OCI-LY1 (cell line): ENCODE measurements at regions not wholly inside any gene's neighbourhood (a gene's known extent, or its start where the extent isn't known, plus 50 kb on each side); places are given as distances from the start of the nearest gene placed in this dataset.

ENCODE experiments used
- H2AFZ ChIP-seq: fragments of 200-600 bp; sonication (generic), shearing (Covaris generic); 2 replicates; pipeline ENCODE4 v1.6.0; 2014; ENCODE audit warnings: antibody characterized with exemption, mild to moderate bottlenecking, low read length
- H3F3A ChIP-seq: fragments of 200-600 bp; sonication (generic), shearing (Covaris generic); 2 replicates; pipeline ENCODE4 v1.6.0; 2014; ENCODE audit warnings: mild to moderate bottlenecking, antibody characterized with exemption, low read length, moderate library complexity; ENCODE audit not compliant: insufficient read depth
- H3K27ac ChIP-seq: fragments of 200-600 bp; sonication (generic); 2 replicates; pipeline ENCODE4 v1.5.1; 2014; ENCODE audit warnings: low read length, mixed run types, mild to moderate bottlenecking, low read depth; ENCODE audit not compliant: poor library complexity, severe bottlenecking
- H3K27me3 ChIP-seq: fragments of 200-600 bp; sonication (generic); 2 replicates; pipeline ENCODE4 v1.6.0; 2014; ENCODE audit warnings: antibody characterized with exemption, mild to moderate bottlenecking, low read length, moderate library complexity; ENCODE audit not compliant: insufficient read depth
- H3K36me3 ChIP-seq: fragments of 200-600 bp; sonication (generic); 2 replicates; pipeline ENCODE4 v1.6.1; 2014; ENCODE audit warnings: mild to moderate bottlenecking, antibody characterized with exemption, low read length, moderate library complexity, mixed read lengths; ENCODE audit not compliant: insufficient read depth
- H3K4me1 ChIP-seq: fragments of 200-600 bp; sonication (generic); 2 replicates; pipeline ENCODE4 v1.5.1; 2014; ENCODE audit warnings: mild to moderate bottlenecking, low read length, moderate library complexity; ENCODE audit not compliant: insufficient read depth, severe bottlenecking
- H3K4me2 ChIP-seq: fragments of 200-600 bp; sonication (generic), shearing (Covaris generic); 2 replicates; pipeline ENCODE4 v1.6.1; 2014; ENCODE audit warnings: low read length
- H3K4me3 ChIP-seq: fragments of 200-600 bp; sonication (generic); 2 replicates; pipeline ENCODE4 v1.5.1; 2014; ENCODE audit warnings: low read length, low read depth, mild to moderate bottlenecking, mixed read lengths; ENCODE audit not compliant: poor library complexity, severe bottlenecking
- H3K79me2 ChIP-seq: fragments of 200-600 bp; shearing (Covaris generic); 2 replicates; pipeline ENCODE4 v1.6.1; 2016; ENCODE audit warnings: mixed run types, low read length, mixed read lengths; ENCODE audit not compliant: insufficient read depth
- H3K9ac ChIP-seq: fragments of 200-600 bp; sonication (generic), shearing (Covaris generic); 2 replicates; pipeline ENCODE4 v1.6.1; 2014; ENCODE audit warnings: mild to moderate bottlenecking, low read length, mixed read lengths
- H3K9me2 ChIP-seq: fragments of 200-600 bp; sonication (generic), shearing (Covaris generic); 2 replicates; pipeline ENCODE4 v1.6.1; 2014; ENCODE audit warnings: low read depth, mild to moderate bottlenecking, low read length, mixed read lengths
- H3K9me3 ChIP-seq: fragments of 200-600 bp; shearing (Covaris generic); 2 replicates; pipeline ENCODE4 v1.6.1; 2014; ENCODE audit warnings: low read length, mixed read lengths
- H4K20me1 ChIP-seq: fragments of 200-600 bp; sonication (generic), shearing (Covaris generic); 2 replicates; pipeline ENCODE4 v1.6.0; 2016; ENCODE audit warnings: mild to moderate bottlenecking, low read length; ENCODE audit not compliant: insufficient read depth
- EZH2 ChIP-seq: fragments of 200-600 bp; sonication (generic), shearing (Covaris generic); IDR thresholded peaks from 2 replicates; pipeline ENCODE4 v1.8.0; 2017; ENCODE audit warnings: borderline replicate concordance, mixed run types, mild to moderate bottlenecking, antibody characterized with exemption, low read length, moderate library complexity, mixed read lengths
- TF ChIP-seq, protein P1 (sequence below): fragments of 200-600 bp; sonication (generic), shearing (Covaris generic); IDR thresholded peaks from 2 replicates; pipeline ENCODE4 v1.5.1; 2017; ENCODE audit warnings: mild to moderate bottlenecking, antibody characterized with exemption, low read length, moderate library complexity, mixed read lengths

DNA sequence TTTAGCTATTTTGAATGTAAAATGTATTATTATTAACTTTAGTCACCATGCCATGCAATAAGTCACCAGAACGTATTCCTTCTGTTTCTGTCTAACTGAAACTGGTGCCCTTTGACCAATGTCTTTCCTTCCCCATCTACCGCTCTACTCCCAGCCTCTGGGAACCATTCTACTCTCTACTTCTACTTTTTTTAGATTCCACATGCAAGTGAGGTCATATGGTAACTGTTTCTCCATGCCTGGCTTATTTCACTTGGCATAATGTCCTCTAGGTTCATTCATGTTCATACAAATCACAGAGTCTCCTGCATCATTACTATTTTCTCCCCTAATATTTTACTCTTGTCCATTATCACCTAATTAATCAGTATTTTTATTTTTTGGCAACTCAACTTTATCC is 160.1 kb downstream of the TMX1 start:
- no peaks in the 10 kb centered on the region for H3K36me3 ChIP-seq
- H3K4me1 ChIP-seq: no peaks in the 10 kb centered on the region
- H3F3A ChIP-seq: no peaks in the 10 kb centered on the region
- no peak for TF ChIP-seq EZH2
- TF ChIP-seq, protein P1, sequence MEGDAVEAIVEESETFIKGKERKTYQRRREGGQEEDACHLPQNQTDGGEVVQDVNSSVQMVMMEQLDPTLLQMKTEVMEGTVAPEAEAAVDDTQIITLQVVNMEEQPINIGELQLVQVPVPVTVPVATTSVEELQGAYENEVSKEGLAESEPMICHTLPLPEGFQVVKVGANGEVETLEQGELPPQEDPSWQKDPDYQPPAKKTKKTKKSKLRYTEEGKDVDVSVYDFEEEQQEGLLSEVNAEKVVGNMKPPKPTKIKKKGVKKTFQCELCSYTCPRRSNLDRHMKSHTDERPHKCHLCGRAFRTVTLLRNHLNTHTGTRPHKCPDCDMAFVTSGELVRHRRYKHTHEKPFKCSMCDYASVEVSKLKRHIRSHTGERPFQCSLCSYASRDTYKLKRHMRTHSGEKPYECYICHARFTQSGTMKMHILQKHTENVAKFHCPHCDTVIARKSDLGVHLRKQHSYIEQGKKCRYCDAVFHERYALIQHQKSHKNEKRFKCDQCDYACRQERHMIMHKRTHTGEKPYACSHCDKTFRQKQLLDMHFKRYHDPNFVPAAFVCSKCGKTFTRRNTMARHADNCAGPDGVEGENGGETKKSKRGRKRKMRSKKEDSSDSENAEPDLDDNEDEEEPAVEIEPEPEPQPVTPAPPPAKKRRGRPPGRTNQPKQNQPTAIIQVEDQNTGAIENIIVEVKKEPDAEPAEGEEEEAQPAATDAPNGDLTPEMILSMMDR: no peak
- H3K4me2 ChIP-seq: no peak overlapping the region
- H3K27ac ChIP-seq: no peak overlapping the region
- no peaks in the 10 kb centered on the region for H3K9me2 ChIP-seq
- H3K9me3 ChIP-seq: no peaks in the 10 kb centered on the region
- H4K20me1 ChIP-seq: no peaks in the 10 kb centered on the region
- H3K9ac ChIP-seq: no peak overlapping the region
- no peak overlapping the region for H2AFZ ChIP-seq
- H3K79me2 ChIP-seq: no peaks in the 10 kb centered on the region
- H3K4me3 ChIP-seq: no peak overlapping the region
- H3K27me3 ChIP-seq: no peaks in the 10 kb centered on the region

DNA sequence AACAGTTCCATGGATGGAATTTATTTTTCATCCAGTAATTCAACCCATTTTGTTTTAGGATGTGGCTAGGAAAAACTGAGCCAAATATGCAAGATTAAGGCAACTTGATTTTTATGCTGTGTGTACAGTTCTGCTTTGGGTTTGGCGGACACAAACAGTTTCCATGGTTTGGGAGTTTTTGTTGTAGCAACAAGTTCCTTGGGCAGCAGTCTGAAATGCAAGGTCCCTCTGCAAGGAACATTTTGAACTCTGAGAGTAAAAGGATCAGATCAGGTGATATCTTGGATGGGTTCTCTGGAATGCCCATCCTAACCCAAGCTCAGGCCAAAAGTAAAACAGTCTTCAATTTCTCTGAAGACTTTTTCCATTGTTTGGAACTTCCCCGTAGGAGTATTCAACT is 161.2 kb downstream of the TMX1 start:
- no peaks in the 10 kb centered on the region for H3K4me1 ChIP-seq
- H3K4me3 ChIP-seq: no peak overlapping the region
- no peak overlapping the region for H3K4me2 ChIP-seq
- no peak overlapping the region for H3K27ac ChIP-seq
- H3K9me3 ChIP-seq: no peaks in the 10 kb centered on the region
- H3K9ac ChIP-seq: no peak overlapping the region
- H3K79me2 ChIP-seq: no peaks in the 10 kb centered on the region
- H3K27me3 ChIP-seq: no peaks in the 10 kb centered on the region
- H2AFZ ChIP-seq: no peak overlapping the region
- no peaks in the 10 kb centered on the region for H3K36me3 ChIP-seq
- no peaks in the 10 kb centered on the region for H3K9me2 ChIP-seq
- H3F3A ChIP-seq: no peaks in the 10 kb centered on the region
- H4K20me1 ChIP-seq: no peaks in the 10 kb centered on the region
- TF ChIP-seq, protein P1: no peak
- no peak for TF ChIP-seq EZH2

DNA sequence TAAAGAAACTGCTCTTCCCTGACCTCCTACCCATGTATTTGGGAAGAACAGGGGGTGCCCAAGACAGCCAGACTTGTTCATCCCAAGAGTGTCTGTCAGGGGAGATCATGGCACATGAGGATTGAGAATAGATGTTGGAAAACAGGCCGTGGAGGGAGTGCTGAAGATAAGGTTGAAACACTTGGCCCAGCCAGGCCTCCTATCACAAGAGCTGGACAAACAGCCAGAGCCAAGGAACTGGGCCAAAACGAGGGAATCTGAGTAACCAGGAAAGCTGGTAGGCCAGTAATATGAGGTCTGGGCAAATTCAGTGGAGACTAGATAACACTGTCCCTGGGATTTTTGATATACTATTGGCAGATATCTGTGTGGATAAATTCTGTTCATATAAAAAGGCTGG is 161.7 kb downstream of the TMX1 start:
- Histone ChIP-seq H3K4me3 (no peak overlapping the region), H3K4me1 (no peaks in the 10 kb centered on the region), H4K20me1 (no peaks in the 10 kb centered on the region), H2AFZ (no peak overlapping the region), H3K27ac (no peak overlapping the region), H3F3A (no peaks in the 10 kb centered on the region), H3K4me2 (no peak overlapping the region), H3K9me3 (no peaks in the 10 kb centered on the region), H3K9me2 (no peaks in the 10 kb centered on the region), H3K36me3 (no peaks in the 10 kb centered on the region), H3K9ac (no peak overlapping the region), H3K79me2 (no peaks in the 10 kb centered on the region), H3K27me3 (no peaks in the 10 kb centered on the region)
- TF ChIP-seq EZH2: no peak
- TF ChIP-seq, protein P1: no peak
